OCI-LY3 (cell line): ENCODE measurements at regions not wholly inside any gene's neighbourhood (a gene's known extent, or its start where the extent isn't known, plus 50 kb on each side); places are given as distances from the start of the nearest gene placed in this dataset.
A peak's percentile ranks its signal among the peaks of the same experiment; 100 is the strongest.

ENCODE experiments used
- CTCF ChIP-seq: fragments of 200-600, 300-600 bp; sonication (generic); IDR thresholded peaks from 2 replicates; pipeline ENCODE4 v1.5.1; 2014; ENCODE audit warnings: antibody characterized with exemption, low read length, low read depth
- EZH2phosphoT487 ChIP-seq: fragments of 200-600 bp; shearing (Covaris generic); IDR thresholded peaks from 2 replicates; pipeline ENCODE4 v1.6.1; 2018; ENCODE audit warnings: antibody characterized with exemption, mixed run types, low read depth

- TF ChIP-seq CTCF (peak; percentile 47), EZH2phosphoT487 (no peak)
Observed at GRCh38 chr18:72634500-72634899, 90.4 kb upstream of the CBLN2 start.
